ENCODE measurements at regions not wholly inside any gene's neighbourhood (a gene's known extent, or its start where the extent isn't known, plus 50 kb on each side); places are given as distances from the start of the nearest gene placed in this dataset.

GRCh38 chr12:107400686-107401447 is 284.7 kb upstream of the PWP1 start:
- no peak for DNase-seq
- Histone ChIP-seq H3K27me3 (no peaks in the 10 kb centered on the region), H3K27ac (no peak overlapping the region), H3K9me3 (no peaks in the 10 kb centered on the region), H3K4me3 (no peak overlapping the region), H3K4me1 (no peaks in the 10 kb centered on the region), H3K36me3 (ENCODE audit: low read depth, missing control alignments) (no peaks in the 10 kb centered on the region)
- intact Hi-C loops (cut with DNase I; ENCODE audit: low total_unique reads), result no loop called here
- no peak for TF ChIP-seq CTCF (IDR thresholded peaks at IDR 0.05)
- no peak for TF ChIP-seq POLR2A (IDR thresholded peaks at IDR 0.05)
- 87 to 90% methylated on average over 14 of the region's 14 CpGs for WGBS, 2 donors

GRCh38 chr12:107402041-107403022 is 283.3 kb upstream of the PWP1 start:
- no peaks in the 10 kb centered on the region for H3K27me3 ChIP-seq
- H3K9me3 ChIP-seq, result no peaks in the 10 kb centered on the region
- TF ChIP-seq POLR2A (IDR thresholded peaks at IDR 0.05) (no peak), CTCF (IDR thresholded peaks at IDR 0.05) (peak; percentile 11 to 42 (median 26))
- 56 to 74% methylated on average over 3 to 5 of the region's 5 CpGs for WGBS, 2 donors
- no peaks in the 10 kb centered on the region for H3K4me1 ChIP-seq
- DNase-seq, result peak; percentile 68
- no peak overlapping the region for H3K4me3 ChIP-seq
- H3K27ac ChIP-seq, result no peak overlapping the region
- no peaks in the 10 kb centered on the region for H3K36me3 ChIP-seq (ENCODE audit: low read depth, missing control alignments)
- intact Hi-C loops (cut with DNase I; ENCODE audit: low total_unique reads), result no loop called here

- no peaks in the 10 kb centered on the region for H3K9me3 ChIP-seq
- H3K27ac ChIP-seq, result no peak overlapping the region
- no peaks in the 10 kb centered on the region for H3K36me3 ChIP-seq (ENCODE audit: low read depth, missing control alignments)
- H3K4me3 ChIP-seq, result no peak overlapping the region
- intact Hi-C loops (cut with DNase I; ENCODE audit: low total_unique reads), result no loop called here
- DNase-seq, result peak; percentile 41
- H3K4me1 ChIP-seq, result no peaks in the 10 kb centered on the region
- H3K27me3 ChIP-seq, result no peaks in the 10 kb centered on the region
- TF ChIP-seq POLR2A (IDR thresholded peaks at IDR 0.05) (no peak), CTCF (IDR thresholded peaks at IDR 0.05) (no peak)
- WGBS, 2 donors, result 70 to 74% methylated on average over 4 of the region's 4 CpGs
Measured at GRCh38 chr12:107404981-107405380, 280.6 kb upstream of the PWP1 start.

- DNase-seq, result no peak
- Histone ChIP-seq H3K36me3 (ENCODE audit: low read depth, missing control alignments) (no peaks in the 10 kb centered on the region), H3K27me3 (no peaks in the 10 kb centered on the region), H3K4me1 (no peaks in the 10 kb centered on the region), H3K4me3 (no peak overlapping the region), H3K9me3 (no peaks in the 10 kb centered on the region), H3K27ac (no peak overlapping the region)
- intact Hi-C loops (cut with DNase I; ENCODE audit: low total_unique reads), result no loop called here
- 84 to 94% methylated on average over 7 of the region's 7 CpGs for WGBS, 2 donors
- TF ChIP-seq POLR2A (IDR thresholded peaks at IDR 0.05) (no peak), CTCF (IDR thresholded peaks at IDR 0.05) (no peak)
Measured at GRCh38 chr12:107405436-107405835, 280.2 kb upstream of the PWP1 start.

All from testis (tissue), 2 donors.